Left lobe of liver (tissue), 2 donors: ENCODE measurements at regions not wholly inside any gene's neighbourhood (a gene's known extent, or its start where the extent isn't known, plus 50 kb on each side); places are given as distances from the start of the nearest gene placed in this dataset.

ENCODE experiments used
- ATAC-seq: fragments of 200-7000 bp; cut with Tn5 transposase; one replicate; pipeline ENCODE4 v1.9.1; 2020; ENCODE audit warnings: mild to moderate bottlenecking, moderate library complexity
- DNase-seq: peaks from one replicate; pipeline ENCODE4 v3.0.0-alpha.2; 2020; ENCODE audit warnings: low spot score
- donor health status: DM: no; HTN: no; CAD: no; lungs with moderate emphysema.
- donor health status: DM: no; HTN: yes; CAD: no.

DNA sequence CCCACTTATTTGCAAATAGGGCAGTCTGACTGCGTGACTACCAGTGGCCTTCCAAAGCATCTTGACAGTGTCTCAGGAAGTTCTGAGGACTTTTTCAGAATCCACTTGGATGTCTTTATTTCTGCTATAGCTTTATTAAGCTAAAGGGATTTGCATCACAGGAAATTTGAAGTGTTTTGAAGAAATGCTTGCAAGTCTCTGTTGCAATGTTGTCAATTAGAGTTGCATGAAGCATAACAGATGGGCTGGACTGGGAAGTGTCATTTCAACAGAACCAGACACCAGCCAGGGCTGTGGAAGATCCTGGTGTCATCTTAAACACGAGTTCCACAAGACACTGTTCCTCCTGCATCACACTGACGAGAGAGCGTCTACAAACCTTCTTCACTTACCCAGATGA lies 224.5 kb downstream of the EN1 start:
- ATAC-seq, result no peak
- no peak for DNase-seq

DNA sequence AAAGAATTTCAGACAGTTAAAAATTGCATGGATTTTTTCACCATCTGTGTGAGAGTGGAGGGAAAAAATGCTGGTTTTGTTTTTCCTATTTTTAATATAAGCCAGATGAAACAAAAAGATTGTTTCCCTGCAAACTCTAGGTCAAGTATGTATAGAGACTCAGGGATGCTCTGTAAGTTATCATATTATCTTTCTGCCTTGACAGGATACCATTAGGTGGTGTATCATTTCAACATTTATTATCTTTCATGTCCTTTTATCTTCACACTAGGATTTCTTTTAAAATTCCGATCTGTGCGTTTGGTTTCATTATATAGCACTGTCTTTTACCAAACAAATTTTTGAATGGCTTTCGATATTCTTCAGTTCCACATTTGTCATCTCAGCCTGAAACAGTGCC lies 225.3 kb downstream of the EN1 start:
- no peak for ATAC-seq
- DNase-seq, result no peak

DNA sequence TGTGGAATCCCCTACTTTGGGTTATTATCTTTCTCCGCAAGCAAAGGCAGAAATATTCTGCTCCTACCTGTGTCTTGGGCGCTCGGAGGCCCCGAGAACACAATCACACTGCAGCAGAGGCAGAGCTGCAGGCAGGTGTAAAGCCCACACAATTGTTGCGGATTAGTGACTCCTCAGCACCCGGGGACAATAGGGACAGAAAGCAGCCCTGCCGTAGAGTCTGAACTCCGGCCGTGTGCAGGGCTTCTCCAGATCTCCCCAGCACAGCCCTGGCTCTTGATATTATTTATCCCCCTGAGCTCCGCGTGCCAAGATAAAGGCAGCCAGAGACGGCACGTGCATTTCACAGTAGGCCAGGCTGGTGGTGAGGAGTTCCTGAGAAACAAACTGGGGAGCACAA lies 229.2 kb downstream of the EN1 start:
- ATAC-seq (no peak), DNase-seq (no peak)

DNA sequence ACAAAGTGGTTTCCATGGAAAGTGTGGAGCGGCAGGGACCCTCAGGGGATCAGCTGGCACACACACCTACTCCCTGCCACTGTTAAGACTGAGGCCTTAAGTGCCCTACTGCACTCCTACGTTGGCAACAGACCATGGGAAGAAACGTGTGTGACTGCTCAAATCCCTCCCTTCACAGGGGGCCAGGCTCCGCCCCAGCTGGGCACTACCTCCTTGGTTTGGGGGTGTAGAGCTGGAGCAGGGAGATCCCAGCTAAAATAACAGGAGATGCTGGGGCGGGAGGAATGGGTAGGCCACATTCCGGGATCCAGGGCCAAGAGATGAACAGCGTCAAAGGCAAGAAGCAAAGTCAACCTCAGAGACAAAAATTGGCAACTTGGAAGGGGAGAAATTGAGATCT lies 231.0 kb downstream of the EN1 start:
- no peak for ATAC-seq
- no peak for DNase-seq

DNA sequence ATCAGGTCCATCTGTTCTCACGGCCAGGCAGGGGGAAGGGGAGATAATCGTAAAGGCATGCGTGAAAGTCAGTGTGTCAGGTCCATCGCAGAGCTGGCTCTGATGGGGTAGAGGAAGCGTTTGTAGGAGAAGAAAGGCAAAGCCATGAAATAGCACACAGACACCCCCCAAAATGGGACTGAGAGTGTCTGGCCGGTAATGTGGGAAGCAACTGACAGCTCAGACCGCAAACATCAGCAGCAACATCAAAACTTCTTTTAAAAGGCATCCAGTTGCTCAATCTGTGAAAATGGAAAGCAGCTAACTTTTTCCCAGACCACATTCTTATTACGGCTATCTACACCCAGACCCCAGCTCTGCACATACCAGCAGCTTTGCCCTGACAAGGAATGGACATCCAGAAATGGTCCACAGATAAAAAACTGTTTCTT lies 232.6 kb downstream of the EN1 start:
- ATAC-seq (no peak), DNase-seq (no peak)

DNA sequence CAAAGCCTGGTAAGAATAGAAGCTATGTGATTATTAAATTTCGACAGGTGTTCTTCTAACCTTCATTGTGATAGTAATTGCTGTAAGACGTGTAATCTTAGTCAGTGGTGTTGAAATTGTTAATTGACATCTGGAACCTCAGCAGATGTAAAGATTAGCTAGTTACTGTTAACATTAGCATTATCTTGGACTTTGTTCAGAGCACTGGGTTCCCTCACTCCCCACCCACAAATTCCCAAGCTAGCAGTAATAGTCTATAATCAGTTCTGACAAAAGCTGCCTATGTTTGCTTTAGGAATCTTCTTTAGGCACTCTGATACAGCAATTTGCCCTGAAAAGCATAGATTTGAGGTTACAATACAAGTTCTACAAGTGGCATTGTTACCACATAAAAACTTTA lies 233.7 kb downstream of the EN1 start:
- no peak for ATAC-seq
- no peak for DNase-seq

DNA sequence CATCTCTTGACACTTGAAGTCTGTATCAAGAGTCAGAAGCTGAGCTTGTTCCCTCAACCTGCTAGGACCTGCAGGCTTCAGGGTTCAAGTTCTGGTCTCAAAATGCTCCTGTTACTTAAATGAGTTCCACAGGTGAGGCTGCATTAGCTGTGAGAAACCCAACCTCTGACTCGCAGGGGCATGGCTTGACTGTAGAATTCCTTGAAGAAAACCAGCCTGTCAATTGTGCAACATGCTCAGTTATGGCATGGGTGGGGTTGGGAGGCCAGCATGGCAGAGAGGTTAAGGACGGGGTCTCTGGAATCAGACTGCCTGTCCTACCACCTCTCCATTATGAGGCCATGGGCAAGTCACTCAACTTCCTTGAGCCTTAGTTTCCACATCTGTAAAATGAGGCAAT lies 235.8 kb downstream of the EN1 start:
- DNase-seq, result no peak

DNA sequence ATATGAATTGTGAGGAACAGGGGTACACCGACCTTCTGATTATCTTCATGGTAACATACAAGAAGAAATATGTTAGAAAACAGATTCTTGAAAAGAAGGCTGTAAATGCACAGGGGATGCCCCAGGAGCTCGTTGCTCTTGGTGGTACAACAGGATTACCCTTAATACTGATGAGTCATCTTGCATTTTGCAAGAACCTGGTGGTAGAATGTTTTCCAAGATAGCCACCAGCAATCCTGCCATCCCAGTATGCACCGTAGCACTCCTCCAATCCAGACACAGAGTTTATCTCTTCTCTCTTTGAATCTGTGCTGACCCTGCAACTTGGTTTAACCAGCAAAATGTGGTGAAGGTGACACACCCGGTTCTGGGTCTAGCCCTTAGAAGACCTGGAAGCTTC lies 238.3 kb downstream of the EN1 start:
- ATAC-seq, result no peak
- no peak for DNase-seq

More for the DNA sequence above, 235.8 kb downstream of the EN1 start:
- ATAC-seq, result no peak

DNA sequence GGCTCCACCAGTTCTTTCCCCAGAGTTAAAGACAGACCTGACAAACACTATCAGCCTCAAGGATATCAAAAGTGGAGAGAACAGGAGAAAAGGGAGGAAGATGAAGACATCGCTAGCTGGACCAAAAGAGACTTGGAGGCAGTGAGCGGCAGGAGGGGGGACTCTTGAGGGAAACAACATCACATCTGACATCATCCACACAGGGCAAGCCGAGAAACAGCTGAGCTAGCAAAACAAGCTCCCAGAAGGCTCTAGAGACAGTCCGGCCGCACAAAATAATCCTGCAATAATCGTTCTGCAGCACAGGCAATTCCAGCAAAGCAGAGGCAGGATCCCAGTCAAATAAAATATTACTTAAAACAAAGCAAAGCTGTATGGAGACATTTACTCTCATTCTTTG lies 239.8 kb downstream of the EN1 start:
- no peak for DNase-seq
- ATAC-seq, result no peak

DNA sequence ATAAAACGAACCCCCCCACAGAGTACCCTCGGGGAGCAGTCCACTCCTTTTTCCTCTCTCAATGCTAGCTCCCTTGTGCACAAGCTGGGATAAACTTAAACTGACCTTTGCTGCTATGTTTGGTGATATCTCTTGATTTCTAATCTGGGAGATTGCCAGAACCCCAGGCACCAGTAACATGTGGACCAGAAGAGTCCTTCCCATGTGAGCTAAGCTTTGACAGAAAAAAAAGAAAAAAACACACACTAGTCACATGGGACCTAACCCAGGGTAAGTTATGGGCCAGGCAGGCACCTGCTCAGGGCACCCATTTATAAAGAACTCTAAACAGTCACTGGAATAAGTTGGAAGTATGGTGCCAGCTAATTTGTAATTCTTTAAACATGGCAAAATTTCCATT lies 242.6 kb downstream of the EN1 start:
- DNase-seq (no peak), ATAC-seq (no peak)

DNA sequence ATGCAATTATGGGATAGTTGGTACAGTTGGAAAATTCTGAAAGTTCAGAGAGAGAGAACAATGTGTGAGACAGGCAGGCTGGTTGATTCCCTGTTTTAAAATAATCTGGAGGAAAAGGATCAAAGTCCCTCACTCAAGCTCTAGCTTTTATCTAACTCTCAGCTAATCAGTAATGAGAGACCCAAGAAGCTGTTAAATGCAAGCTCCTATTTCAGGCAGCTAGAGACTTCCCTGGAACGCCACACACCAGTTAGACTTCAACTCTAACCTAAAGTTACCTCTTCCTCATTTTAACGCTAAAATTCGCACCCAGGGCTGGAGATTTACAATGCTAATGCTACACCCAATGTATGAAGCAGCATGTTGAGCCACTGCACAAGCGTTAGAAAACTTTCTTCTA lies 243.1 kb downstream of the EN1 start:
- DNase-seq (no peak), ATAC-seq (no peak)

DNA sequence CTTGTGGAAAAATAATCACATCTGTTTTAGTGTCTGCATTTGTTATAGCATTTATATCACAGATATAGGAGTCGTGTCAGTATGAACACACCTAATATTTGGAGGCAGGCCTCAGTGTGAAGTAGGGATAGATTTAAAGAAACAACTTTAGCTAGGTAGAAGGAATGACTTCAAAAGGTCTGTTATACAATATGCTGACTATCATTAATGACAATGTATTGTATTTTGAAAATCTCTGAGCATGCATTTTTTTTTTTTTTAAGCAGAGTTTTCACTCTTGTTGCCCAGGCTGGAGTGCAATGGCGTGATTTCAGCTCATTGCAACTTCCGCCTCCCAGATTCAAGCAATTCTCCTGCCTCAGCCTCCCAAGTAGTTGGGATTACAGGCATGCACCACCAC lies 248.3 kb downstream of the EN1 start:
- ATAC-seq (no peak), DNase-seq (no peak)

DNA sequence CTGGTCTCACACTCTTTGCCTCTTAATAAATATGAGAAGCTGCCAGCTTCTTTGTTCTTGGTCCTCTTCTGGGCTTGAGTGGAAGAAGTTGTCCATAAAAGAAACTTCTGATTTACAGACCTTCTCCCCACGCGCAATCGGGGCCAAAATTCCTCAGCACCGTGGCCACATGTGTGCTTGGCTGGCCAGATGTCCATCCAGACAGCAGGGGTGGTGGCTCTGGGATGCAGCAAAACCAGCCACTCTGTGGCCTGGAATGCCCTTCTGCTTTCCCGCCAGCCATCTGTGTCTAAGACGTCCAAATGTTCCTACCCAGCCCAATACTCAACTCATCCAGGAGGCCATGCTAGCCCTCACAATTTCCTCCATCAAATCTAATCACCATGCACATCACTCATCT lies 250.8 kb downstream of the EN1 start:
- DNase-seq (no peak), ATAC-seq (no peak)

DNA sequence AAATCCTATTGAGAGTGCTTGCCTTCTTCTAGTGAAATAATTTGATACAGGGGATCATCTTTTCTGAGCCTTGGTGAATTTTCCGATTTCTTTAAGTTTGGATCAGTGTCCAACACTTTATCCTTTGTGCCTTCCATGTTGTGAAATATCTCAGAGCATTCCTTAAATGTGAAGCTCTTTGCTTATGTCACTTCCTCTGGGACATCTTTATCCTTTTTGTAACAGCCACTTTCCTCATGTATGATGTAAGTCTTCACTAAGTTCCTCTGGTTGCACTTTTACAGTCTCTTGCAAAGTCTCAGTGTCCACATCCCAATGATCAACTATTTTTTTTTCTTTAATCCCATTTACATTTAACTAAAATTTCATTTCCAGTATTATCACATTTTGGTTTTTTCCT lies 254.2 kb downstream of the EN1 start:
- ATAC-seq (no peak), DNase-seq (no peak)

DNA sequence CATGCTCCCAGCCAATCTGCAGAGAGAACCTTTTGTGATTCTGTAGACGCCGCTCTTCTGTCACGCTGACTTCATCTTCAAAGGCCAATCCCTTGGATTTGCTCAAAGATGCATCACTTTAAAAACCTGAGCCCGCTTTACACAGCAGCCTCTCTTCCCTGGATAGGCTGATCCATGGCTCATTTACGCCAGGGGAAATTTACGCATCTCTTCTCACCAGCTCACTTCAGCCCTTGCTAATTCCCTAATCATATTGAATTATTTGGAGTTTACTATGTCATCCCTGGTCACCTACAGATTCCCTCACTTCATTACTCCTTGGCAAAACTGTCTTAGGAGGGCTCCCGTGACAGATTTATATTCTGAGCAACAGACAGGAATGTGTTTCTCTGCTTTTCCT lies 256.2 kb downstream of the EN1 start:
- ATAC-seq (no peak), DNase-seq (no peak)

DNA sequence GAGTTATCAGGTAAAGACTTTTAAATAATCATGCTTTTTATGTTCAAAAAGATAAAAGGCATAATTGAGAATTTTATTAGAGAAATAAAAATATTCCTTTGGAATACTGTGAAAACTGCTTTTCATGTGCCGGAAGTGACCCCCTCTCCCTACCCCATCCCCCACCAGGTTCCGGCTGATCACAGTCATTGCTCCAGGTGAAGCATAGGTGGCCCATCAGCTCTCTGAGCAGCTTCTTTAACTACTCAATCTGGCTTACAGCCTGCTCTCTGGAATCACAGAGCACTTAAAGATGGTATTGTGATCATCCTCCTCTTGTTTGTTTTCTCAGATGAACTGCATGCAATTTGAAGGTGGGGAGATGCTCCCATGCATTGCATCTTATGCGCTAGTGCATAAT lies 257.7 kb downstream of the EN1 start:
- DNase-seq (no peak), ATAC-seq (no peak)

DNA sequence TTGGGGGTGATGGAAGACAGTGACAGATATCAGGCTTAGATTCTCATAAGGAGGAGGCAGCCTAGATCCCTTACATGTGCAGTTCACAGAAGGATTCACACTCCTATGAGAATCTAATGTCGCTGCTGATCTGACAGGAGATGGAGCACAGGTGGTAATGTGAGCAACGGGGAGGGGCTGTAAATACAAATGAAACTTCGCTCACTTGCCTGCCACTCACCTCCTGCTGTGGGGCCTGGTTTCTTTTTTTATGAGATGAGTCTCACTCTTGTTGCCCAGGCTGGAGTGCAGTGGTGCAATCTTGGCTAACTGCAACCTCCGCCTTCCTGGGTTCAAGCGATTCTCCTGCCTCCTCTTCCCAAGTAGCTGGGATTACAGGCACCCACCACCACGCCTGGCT lies 258.6 kb downstream of the EN1 start:
- no peak for ATAC-seq

DNA sequence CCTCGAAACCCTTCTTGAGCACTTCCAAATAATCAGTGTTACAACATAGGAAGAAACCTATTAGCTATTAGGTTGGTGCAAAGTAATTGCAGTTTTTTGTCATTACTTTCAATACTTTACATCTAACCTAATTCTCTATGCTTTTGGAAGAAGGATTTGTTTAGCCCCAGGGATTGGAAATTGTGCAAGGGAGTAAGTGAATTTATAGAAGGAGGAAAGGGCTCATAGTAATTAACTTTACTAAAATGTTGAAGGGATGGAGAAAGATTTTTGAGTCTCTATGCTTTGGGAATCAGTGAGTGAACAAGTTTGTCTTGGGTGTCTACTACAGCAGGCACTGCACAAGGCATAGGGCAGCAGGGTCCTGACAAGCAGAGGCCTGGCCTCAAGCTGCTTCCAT lies 261.1 kb downstream of the EN1 start:
- DNase-seq, result no peak
- ATAC-seq, result no peak

More for the DNA sequence above, 258.6 kb downstream of the EN1 start:
- no peak for DNase-seq

DNA sequence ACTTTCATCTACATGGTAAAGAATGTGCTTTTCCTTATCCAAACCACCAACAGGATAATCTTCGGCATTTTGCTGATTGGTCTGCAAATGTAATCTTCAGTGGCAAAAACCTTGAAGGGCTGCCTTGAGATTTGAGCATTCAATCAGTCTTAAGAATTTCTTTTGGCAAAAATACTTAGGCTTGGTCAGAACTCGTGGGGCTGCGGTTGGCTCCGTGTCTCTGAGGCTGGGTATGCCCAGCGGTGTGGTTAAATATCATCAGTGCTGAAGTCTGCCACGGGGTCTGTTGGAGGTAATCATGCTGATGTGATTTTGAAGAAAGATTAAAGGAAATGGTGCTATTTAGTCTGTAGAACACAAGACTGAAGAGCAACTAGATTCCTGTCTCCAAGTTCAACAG lies 262.6 kb downstream of the EN1 start:
- ATAC-seq (no peak), DNase-seq (no peak)

DNA sequence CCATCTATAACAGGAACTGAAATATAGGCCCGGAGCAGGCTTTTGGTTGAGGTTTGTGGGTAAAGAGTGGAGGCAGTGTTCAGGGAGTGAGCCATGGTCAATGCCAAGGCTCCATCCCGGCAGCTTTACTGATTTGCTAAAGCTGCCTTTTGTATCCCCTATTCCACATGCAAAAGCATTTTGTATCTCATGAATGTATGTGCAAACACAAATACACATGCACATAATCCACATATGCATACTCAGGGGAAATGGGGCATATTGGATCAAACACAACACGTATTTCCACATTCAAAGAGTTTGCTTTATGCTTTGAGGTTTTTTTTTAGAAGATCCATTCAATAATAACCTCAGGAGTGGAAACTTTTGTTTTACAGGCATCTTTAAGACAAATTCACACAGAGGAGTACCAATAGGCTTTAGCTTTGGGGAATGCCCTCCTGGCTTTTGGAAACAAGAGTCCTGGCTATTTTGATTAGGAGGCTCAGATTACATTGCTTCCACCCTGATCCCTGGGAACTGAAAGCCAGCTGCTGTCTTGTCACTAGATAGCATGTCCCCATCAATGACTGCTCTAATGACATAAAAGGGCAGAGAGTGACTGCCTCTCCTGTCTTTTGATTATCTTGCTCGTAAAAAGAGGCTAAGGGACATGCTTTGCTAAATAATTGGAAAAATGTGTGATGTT lies 263.2 kb downstream of the EN1 start:
- ATAC-seq (no peak), DNase-seq (no peak)

DNA sequence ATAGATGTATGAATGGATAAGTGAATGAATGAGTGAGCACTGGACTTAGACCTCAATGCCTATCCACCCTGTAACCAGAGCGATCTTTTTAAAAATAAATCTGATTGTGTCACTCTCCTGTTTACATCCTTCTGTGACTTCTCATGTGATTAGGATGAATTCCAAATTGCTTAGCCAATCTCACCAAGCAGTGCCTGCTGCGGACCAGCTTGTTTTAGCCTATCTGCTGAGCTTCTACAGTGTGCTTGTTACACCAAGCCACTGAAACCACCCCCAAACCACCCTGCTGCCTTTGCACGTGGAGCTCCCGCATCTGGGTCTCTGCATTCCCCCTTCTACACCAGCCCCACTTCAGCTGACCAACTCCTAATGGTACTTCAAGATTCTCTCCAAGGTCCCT lies 265.4 kb downstream of the EN1 start:
- ATAC-seq, result no peak

DNA sequence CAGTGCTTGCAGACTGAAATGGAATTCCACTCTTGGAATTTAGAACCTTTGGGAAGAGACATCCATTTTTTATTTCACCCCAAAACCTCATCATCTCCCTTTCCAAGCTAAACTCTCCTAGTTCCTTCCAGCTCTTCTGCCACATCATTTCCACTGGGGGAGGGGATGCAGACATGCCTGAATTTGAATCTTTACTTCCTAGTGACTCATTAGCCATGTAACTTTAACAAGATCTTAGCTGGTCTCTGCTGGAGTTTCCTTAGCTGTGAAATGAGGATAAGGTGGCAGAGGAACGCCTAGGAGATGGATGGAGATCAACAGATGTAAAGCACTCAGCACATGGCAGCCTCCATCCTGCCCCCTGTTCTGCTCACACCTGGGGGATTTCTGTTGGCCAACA lies 266.8 kb downstream of the EN1 start:
- ATAC-seq (no peak), DNase-seq (no peak)

More for the DNA sequence above, 265.4 kb downstream of the EN1 start:
- DNase-seq, result no peak

DNA sequence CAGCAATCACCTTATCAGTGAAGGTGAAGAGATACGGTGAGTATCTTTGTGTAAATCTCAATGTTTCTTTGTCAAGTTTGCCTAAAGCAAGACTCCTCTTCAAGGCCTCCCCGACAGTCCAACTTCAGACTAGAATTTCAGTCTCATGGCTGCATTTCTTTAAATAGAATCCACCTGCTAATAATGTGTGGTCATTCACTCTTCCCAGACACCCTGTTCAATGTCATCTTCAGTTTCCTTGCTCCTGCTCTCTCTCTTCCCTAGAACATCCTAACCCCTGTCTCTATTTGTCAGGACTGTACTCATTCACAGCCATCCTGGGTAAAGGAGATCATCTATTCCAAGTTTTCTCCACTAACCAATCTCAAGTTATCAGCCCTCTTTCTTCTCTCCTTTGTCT lies 267.3 kb downstream of the EN1 start:
- DNase-seq (no peak), ATAC-seq (no peak)

DNA sequence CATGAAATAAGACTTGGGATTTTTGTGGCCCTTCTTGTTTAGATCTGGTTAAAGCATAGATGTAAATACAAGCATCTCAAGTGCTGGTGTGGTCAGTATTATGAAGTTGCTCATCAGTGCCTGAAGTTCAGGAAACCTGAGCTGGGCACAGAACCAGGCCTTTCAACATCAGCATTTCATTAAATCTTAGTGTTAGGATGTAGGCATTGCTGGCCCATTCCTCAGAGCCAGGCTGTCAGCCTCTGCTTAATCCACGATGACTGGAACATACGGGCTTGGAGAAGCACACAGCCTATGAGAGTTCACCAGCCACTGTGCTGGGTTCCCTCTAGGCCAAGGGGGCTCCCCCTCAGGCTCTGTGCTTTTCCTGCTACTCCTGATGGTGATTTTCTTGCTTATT lies 270.2 kb downstream of the EN1 start:
- ATAC-seq (no peak), DNase-seq (no peak)
